SK-N-SH (cell line): ENCODE measurements at regions not wholly inside any gene's neighbourhood (a gene's known extent, or its start where the extent isn't known, plus 50 kb on each side); places are given as distances from the start of the nearest gene placed in this dataset.

Experiments
- CTCF ChIA-PET: fragments of 300-600, 350-600 bp; formaldehyde crosslinking; extraction: SDS; loops from one replicate; lab custom pipeline; 2021; lab: Yijun Ruan, JAX
- POLR2A ChIA-PET: fragments of 350-600 bp; sonication (Branson Sonifier 250); formaldehyde crosslinking; extraction: SDS; loops from one replicate; lab custom pipeline; 2020; ENCODE audit warnings: antibody characterized with exemption, inconsistent platforms; lab: Yijun Ruan, JAX
- DNase-seq: peaks from one replicate; pipeline ENCODE4 v3.0.0; 2012
- H2AFZ ChIP-seq: fragments of 200-600 bp; sonication (generic); 2 replicates; pipeline ENCODE4 v1.8.1; 2016; ENCODE audit warnings: antibody characterized with exemption, mild to moderate bottlenecking, low read depth
- H3F3A ChIP-seq: fragments of 200-600 bp; sonication (generic); replicated peaks from 2 replicates; pipeline ENCODE3; 2016; ENCODE audit warnings: antibody characterized with exemption, mild to moderate bottlenecking; ENCODE audit not compliant: insufficient read depth
- H3K27ac ChIP-seq, 2 experiments: fragments of 200-500 bp in 1 of 2; fragments of 200-600 bp in 1 of 2; sonication (Bioruptor generic) in 1 of 2; sonication (generic), shearing (Covaris generic) in 1 of 2; 2 replicates each; pipeline versions ENCODE4 v1.5.1 to v1.6.1; 2014 to 2016; ENCODE audit warnings: low read depth in 2 of 2, inconsistent platforms in 1 of 2, low read length in 1 of 2, mild to moderate bottlenecking in 1 of 2, mixed read lengths in 1 of 2
- H3K27me3 ChIP-seq: fragments of 200-600 bp; sonication (generic), shearing (Covaris generic); 2 replicates; pipeline ENCODE4 v1.6.1; 2016; ENCODE audit warnings: mixed run types; ENCODE audit not compliant: insufficient read depth
- H3K36me3 ChIP-seq, 2 experiments: fragments of 200-500 bp in 1 of 2; fragments of 200-600 bp in 1 of 2; sonication (Bioruptor generic) in 1 of 2; sonication (generic) in 1 of 2; replicated peaks in 1 of 2; 2 replicates each; pipeline versions ENCODE3 to v1.5.1; 2014 to 2016; ENCODE audit warnings: low read length in 1 of 2, mild to moderate bottlenecking in 1 of 2; ENCODE audit not compliant: insufficient read depth in 2 of 2, control insufficient read depth in 1 of 2
- H3K4me1 ChIP-seq, 2 experiments: fragments of 200-500 bp in 1 of 2; fragments of 200-600 bp in 1 of 2; sonication (Bioruptor generic) in 1 of 2; sonication (generic), shearing (Covaris generic) in 1 of 2; 2 replicates each; pipeline versions ENCODE4 v1.5.1 to v1.6.1; 2014 to 2016; ENCODE audit warnings: low read depth in 1 of 2, low read length in 1 of 2, mixed run types in 1 of 2; ENCODE audit not compliant: insufficient read depth in 2 of 2, control insufficient read depth in 1 of 2
- H3K4me2 ChIP-seq: fragments of 200-600 bp; sonication (generic), shearing (Covaris generic); 2 replicates; pipeline ENCODE4 v1.6.1; 2017; ENCODE audit warnings: mixed run types
- H3K4me3 ChIP-seq, 2 experiments: fragments of 200-500 bp in 1 of 2; fragments of 200-600 bp in 1 of 2; sonication (Bioruptor generic) in 1 of 2; sonication (generic), shearing (Covaris generic) in 1 of 2; 2 replicates each; pipeline versions ENCODE4 v1.5.1 to v1.8.1; 2014 to 2016; ENCODE audit warnings: low read depth in 2 of 2, inconsistent platforms in 1 of 2, low read length in 1 of 2, mild to moderate bottlenecking in 1 of 2, mixed read lengths in 1 of 2, moderate library complexity in 1 of 2
- H3K79me2 ChIP-seq: fragments of 200-600 bp; sonication (generic); 2 replicates; pipeline ENCODE4 v1.8.1; 2017; ENCODE audit warnings: mild to moderate bottlenecking; ENCODE audit not compliant: insufficient read depth
- H3K9ac ChIP-seq: fragments of 200-600 bp; sonication (generic); 2 replicates; pipeline ENCODE4 v1.6.1; 2017; ENCODE audit warnings: mixed run types
- H3K9me2 ChIP-seq: fragments of 200-600 bp; sonication (generic); 2 replicates; pipeline ENCODE4 v1.6.1; 2017; ENCODE audit warnings: mixed run types
- H3K9me3 ChIP-seq: fragments of 200-600 bp; sonication (generic); 2 replicates; pipeline ENCODE4 v1.6.1; 2017; ENCODE audit warnings: mixed run types, mild to moderate bottlenecking, moderate library complexity
- H4K20me1 ChIP-seq: fragments of 200-600 bp; sonication (generic); 2 replicates; pipeline ENCODE4 v1.6.1; 2017; ENCODE audit warnings: mild to moderate bottlenecking, mixed run types; ENCODE audit not compliant: insufficient read depth
- EP300 ChIP-seq, 2 experiments: IDR thresholded peaks; 2 replicates each; pipeline versions ENCODE4 v1.4.0 to v1.6.1; 2012; ENCODE audit warnings: borderline replicate concordance in 1 of 2, low read depth in 1 of 2, low read length in 1 of 2
- FOSL2 ChIP-seq: IDR thresholded peaks from 2 replicates; pipeline ENCODE4 v1.4.0; 2012; ENCODE audit warnings: low read depth, mild to moderate bottlenecking, moderate library complexity, borderline replicate concordance
- FOXJ3 ChIP-seq: sonication (generic); formaldehyde crosslinking; IDR thresholded peaks from 2 replicates; pipeline ENCODE4 v1.5.1; 2020; ENCODE audit warnings: mild to moderate bottlenecking, missing genetic modification reagents
- FOXM1 ChIP-seq: IDR thresholded peaks from 2 replicates; pipeline ENCODE4 v1.4.0; 2012; ENCODE audit warnings: low read depth, mild to moderate bottlenecking
- IRF3 ChIP-seq: fragments of 150-350 bp; IDR thresholded peaks from 2 replicates; pipeline ENCODE4 v1.6.1; 2016; ENCODE audit warnings: mild to moderate bottlenecking, low read depth, low read length
- JUND ChIP-seq: IDR thresholded peaks from 2 replicates; pipeline ENCODE4 v1.4.0; 2012
- MEF2A ChIP-seq: IDR thresholded peaks from 2 replicates; pipeline ENCODE4 v1.4.0; 2012; ENCODE audit warnings: low read depth, borderline replicate concordance
- MXI1 ChIP-seq: IDR thresholded peaks from 2 replicates; pipeline ENCODE4 v1.6.1; 2012; ENCODE audit warnings: mild to moderate bottlenecking, low read depth, low read length, improper control_type of control experiment
- NRF1 ChIP-seq: IDR thresholded peaks from 2 replicates; pipeline ENCODE4 v1.6.1; 2012; ENCODE audit warnings: low read depth, mild to moderate bottlenecking, low read length
- RAD21 ChIP-seq: IDR thresholded peaks from 2 replicates; pipeline ENCODE4 v1.6.1; 2012; ENCODE audit warnings: mild to moderate bottlenecking, low read length
- RFX5 ChIP-seq: IDR thresholded peaks from 2 replicates; pipeline ENCODE4 v1.6.1; 2012; ENCODE audit warnings: mild to moderate bottlenecking, improper control_type of control experiment, low read length
- SIN3A ChIP-seq: IDR thresholded peaks from 2 replicates; pipeline ENCODE4 v1.6.1; 2012; ENCODE audit warnings: low read depth, mild to moderate bottlenecking, low read length, moderate library complexity, borderline replicate concordance
- TAF1 ChIP-seq: IDR thresholded peaks from 2 replicates; pipeline ENCODE4 v1.6.1; 2012; ENCODE audit warnings: low read depth, mild to moderate bottlenecking, low read length, moderate library complexity, borderline replicate concordance
- WGBS: methylation state at CpG from one replicate; pipeline ENCODE4 v1.1.6; 2017; ENCODE audit warnings: low lambda C conversion rate; 5-methylcytosine and 5-hydroxymethylcytosine counted together
- TF ChIP-seq, protein P1 (sequence below): fragments of 150-350 bp; IDR thresholded peaks from 2 replicates; pipeline ENCODE4 v1.6.1; 2017; ENCODE audit warnings: antibody characterized with exemption, low read length, low read depth, borderline replicate concordance
- TF ChIP-seq, protein P2 (sequence below): IDR thresholded peaks from 2 replicates; pipeline ENCODE4 v1.4.0; 2012; ENCODE audit warnings: low read depth

DNA sequence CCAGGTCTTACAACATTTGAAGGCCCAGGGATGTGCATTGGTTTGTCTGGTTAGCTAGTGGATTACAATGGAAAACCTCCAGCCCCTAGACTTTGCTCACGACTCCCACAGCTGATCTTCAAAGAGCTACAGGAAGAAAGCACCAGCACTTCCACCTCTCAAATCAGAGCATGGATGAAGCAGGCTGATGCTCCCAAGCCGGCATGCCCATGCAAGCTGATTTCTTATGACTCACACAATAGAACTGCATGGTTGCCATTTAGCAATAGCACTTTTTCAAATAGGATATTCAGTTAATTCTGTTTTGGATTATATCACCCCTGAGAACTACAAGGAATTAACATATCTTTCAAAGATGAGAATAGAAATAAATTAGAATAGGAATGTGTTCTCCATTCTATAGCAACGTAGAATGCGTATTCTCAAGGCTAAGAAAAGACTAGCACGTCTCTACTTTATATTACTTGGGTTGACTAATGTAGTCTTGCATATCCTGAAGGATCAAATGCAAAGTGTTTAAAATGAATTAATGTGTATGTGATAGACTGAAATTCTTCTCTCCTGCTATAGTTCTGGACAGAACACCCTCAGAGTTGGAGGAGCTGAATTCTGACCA is 292.4 kb downstream of the TRIB2 start:
- WGBS = 83% methylated on average over 5 of the region's 5 CpGs
- Histone ChIP-seq H2AFZ (no peak overlapping the region), H3K27me3 (no peaks in the 10 kb centered on the region), H3K9me2 (no peaks in the 10 kb centered on the region), H3K4me2 (no peak overlapping the region), H3K79me2 (no peaks in the 10 kb centered on the region), H3K4me3 (no peak overlapping the region), H3K36me3 (no peaks in the 10 kb centered on the region), H3K4me1 (peaks cover 13 to 23% of the 10 kb centered on the region in 2 experiments; a peak in 3 of 4 replicates), H4K20me1 (no peaks in the 10 kb centered on the region), H3F3A (peaks cover 6% of the 10 kb centered on the region), H3K9ac (no peak overlapping the region), H3K27ac (no peak overlapping the region), H3K9me3 (no peaks in the 10 kb centered on the region)
- ChIA-PET POLR2A (no interaction called here), CTCF (interaction anchor here (1.0 to 9.3 kb wide), 10 partner anchors 7 to 1321 kb away, joined by 3 to 152 read pairs (median 39); partner anchors contain the start of gene TRIB2)
- TF ChIP-seq MEF2A (no peak), NRF1 (no peak), FOXM1 (no peak), EP300 (IDR thresholded peaks at IDR 0.05; ENCODE audit: borderline replicate concordance in 1 of 2, low read depth in 1 of 2, low read length in 1 of 2) (no peak), RAD21 (no peak), MXI1 (no peak), FOXJ3 (CRISPR knock-in tag) (no peak), SIN3A (no peak), TAF1 (no peak)
- TF ChIP-seq, protein P1, sequence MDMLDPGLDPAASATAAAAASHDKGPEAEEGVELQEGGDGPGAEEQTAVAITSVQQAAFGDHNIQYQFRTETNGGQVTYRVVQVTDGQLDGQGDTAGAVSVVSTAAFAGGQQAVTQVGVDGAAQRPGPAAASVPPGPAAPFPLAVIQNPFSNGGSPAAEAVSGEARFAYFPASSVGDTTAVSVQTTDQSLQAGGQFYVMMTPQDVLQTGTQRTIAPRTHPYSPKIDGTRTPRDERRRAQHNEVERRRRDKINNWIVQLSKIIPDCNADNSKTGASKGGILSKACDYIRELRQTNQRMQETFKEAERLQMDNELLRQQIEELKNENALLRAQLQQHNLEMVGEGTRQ = no peak
- TF ChIP-seq, protein P2, sequence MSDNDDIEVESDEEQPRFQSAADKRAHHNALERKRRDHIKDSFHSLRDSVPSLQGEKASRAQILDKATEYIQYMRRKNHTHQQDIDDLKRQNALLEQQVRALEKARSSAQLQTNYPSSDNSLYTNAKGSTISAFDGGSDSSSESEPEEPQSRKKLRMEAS = no peak
- DNase-seq = no peak

DNA sequence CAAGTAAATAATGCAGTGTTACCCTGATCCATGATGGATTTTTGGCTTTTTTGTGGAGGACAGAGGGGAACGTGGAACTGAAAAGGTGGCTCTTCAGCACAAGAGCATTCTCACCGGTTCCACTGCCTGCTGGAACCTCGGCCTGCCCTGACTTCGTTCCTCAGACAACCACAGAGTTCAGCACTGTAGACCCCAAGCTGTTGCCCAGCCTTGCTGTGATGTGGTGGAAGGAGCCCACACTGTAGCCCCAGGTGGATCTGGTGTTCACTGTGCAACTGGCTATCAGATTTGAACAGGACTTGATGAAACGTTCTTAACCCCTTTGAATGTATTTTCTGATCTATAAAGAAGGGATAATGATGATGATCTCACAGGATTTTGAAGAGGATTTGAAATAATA is 293.5 kb downstream of the TRIB2 start:
- Histone ChIP-seq H3K9me2 (no peaks in the 10 kb centered on the region), H3K4me3 (no peak overlapping the region), H4K20me1 (no peaks in the 10 kb centered on the region), H3K27ac (no peak overlapping the region), H3K27me3 (no peaks in the 10 kb centered on the region), H3K36me3 (no peaks in the 10 kb centered on the region), H3K9ac (no peak overlapping the region), H3K4me2 (no peak overlapping the region), H3K79me2 (no peaks in the 10 kb centered on the region), H3K4me1 (peaks cover 9 to 27% of the 10 kb centered on the region in 2 experiments; a peak in 3 of 4 replicates), H3F3A (no peaks in the 10 kb centered on the region), H2AFZ (no peak overlapping the region), H3K9me3 (no peaks in the 10 kb centered on the region)
- POLR2A ChIA-PET = no interaction called here
- TF ChIP-seq JUND (no peak), FOSL2 (no peak), TAF1 (no peak), IRF3 (no peak), RFX5 (no peak), RAD21 (no peak)
- 63% methylated on average over 5 of the region's 5 CpGs for WGBS
- DNase-seq = no peak
- CTCF ChIA-PET = interaction anchor here (0.9 to 5.3 kb wide), 4 partner anchors 80 to 1146 kb away, joined by 3 to 97 read pairs (median 5); no protein-coding TSS in a partner anchor
